B cell (primary cell): ENCODE measurements at regions not wholly inside any gene's neighbourhood (a gene's known extent, or its start where the extent isn't known, plus 50 kb on each side); places are given as distances from the start of the nearest gene placed in this dataset.

Experiments
- ATAC-seq: fragments of 200-7000 bp; cut with Tn5 transposase; one replicate; pipeline ENCODE4 v1.10.0; 2021; ENCODE audit warnings: low read depth, mild to moderate bottlenecking, moderate number of reproducible peaks, moderate library complexity
- CTCF ChIA-PET: fragments of 350-600 bp; sonication (Branson Sonifier 250); formaldehyde crosslinking; loops from one replicate; lab custom pipeline; 2021; ENCODE audit warnings: antibody characterized with exemption, inconsistent platforms; lab: Charles Lee
- POLR2A ChIA-PET: fragments of 350-600 bp; sonication (Branson Sonifier 250); formaldehyde crosslinking; loops from one replicate; lab custom pipeline; 2021; ENCODE audit warnings: antibody characterized with exemption; lab: Charles Lee
- DNase-seq: peaks from one replicate; pipeline ENCODE4 v3.0.0; 2013
- H2AFZ ChIP-seq: 2 replicates; pipeline ENCODE4 v1.6.1; 2012; ENCODE audit warnings: mild to moderate bottlenecking, low read depth, low read length; ENCODE audit not compliant: insufficient read depth, poor library complexity, severe bottlenecking
- H3K27ac ChIP-seq, 2 donors: 1 replicate in 1 of 2; 2 replicates in 1 of 2; pipeline ENCODE4 v1.5.1; 2012 to 2013; ENCODE audit warnings: low read length in 2 of 2, mild to moderate bottlenecking in 2 of 2, moderate library complexity in 1 of 2
- H3K27me3 ChIP-seq, 4 experiments: fragments of 200-600 bp in 1 of 4; sonication (generic) in 1 of 4; replicated peaks in 1 of 4; 1 replicate in 2 of 4; 2 replicates in 2 of 4; pipeline versions ENCODE4 v1.6.1 to v1.7.0; 2013 to 2016; ENCODE audit warnings: low read length in 3 of 4, mild to moderate bottlenecking in 2 of 4, mixed read lengths in 1 of 4, moderate library complexity in 1 of 4; ENCODE audit not compliant: insufficient read depth in 4 of 4, control insufficient read depth in 3 of 4; ENCODE audit errors: control extremely low read depth in 1 of 4
- H3K36me3 ChIP-seq, 2 experiments: replicated peaks in 1 of 2; 1 replicate in 1 of 2; 2 replicates in 1 of 2; pipeline versions ENCODE4 v1.6.1 to v1.7.1; 2013; ENCODE audit warnings: low read length in 1 of 2; ENCODE audit not compliant: insufficient read depth in 2 of 2, control insufficient read depth in 1 of 2; ENCODE audit errors: control extremely low read depth in 1 of 2, extremely low read depth in 1 of 2
- H3K4me1 ChIP-seq, 2 donors: fragments of 200-600 bp in 1 of 2; sonication (generic) in 1 of 2; 1 replicate in 1 of 2; 2 replicates in 1 of 2; pipeline versions ENCODE4 v1.5.1 to v1.6.1; 2013 to 2017; ENCODE audit warnings: low read length in 2 of 2; ENCODE audit not compliant: control insufficient read depth in 2 of 2, insufficient read depth in 2 of 2
- H3K4me2 ChIP-seq: replicated peaks from 2 replicates; pipeline ENCODE3; 2012; ENCODE audit warnings: mild to moderate bottlenecking, low read depth, low read length; ENCODE audit not compliant: poor library complexity, severe bottlenecking
- H3K4me3 ChIP-seq, 5 experiments: fragments of 200-600 bp in 1 of 5; sonication (generic) in 1 of 5; 1 replicate in 3 of 5; 2 replicates in 2 of 5; pipeline versions ENCODE4 v1.5.1 to v1.7.0; 2011 to 2016; ENCODE audit warnings: low read length in 4 of 5, mild to moderate bottlenecking in 4 of 5, low read depth in 2 of 5, control low read depth in 1 of 5, moderate library complexity in 1 of 5; ENCODE audit not compliant: insufficient read depth in 1 of 5; ENCODE audit errors: control extremely low read depth in 1 of 5, extremely low read depth in 1 of 5
- H3K79me2 ChIP-seq: fragments of 200-600 bp; sonication (generic); one replicate; pipeline ENCODE4 v1.6.0; 2016; ENCODE audit warnings: low read length; ENCODE audit not compliant: control insufficient read depth, insufficient read depth
- H3K9ac ChIP-seq: fragments of 200-600 bp; sonication (generic); 2 replicates; pipeline ENCODE4 v1.6.1; 2017; ENCODE audit warnings: mild to moderate bottlenecking, low read length, moderate library complexity
- H3K9me3 ChIP-seq, 3 donors: one replicate each; pipeline versions ENCODE4 v1.6.1 to v1.7.1; 2013; ENCODE audit warnings: low read length in 2 of 3; ENCODE audit not compliant: control insufficient read depth in 2 of 3, insufficient read depth in 1 of 3; ENCODE audit errors: control extremely low read depth in 1 of 3
- H4K20me1 ChIP-seq: 2 replicates; pipeline ENCODE4 v1.6.0; 2012; ENCODE audit warnings: mild to moderate bottlenecking, low read length; ENCODE audit not compliant: insufficient read depth, control insufficient read depth, poor library complexity, severe bottlenecking
- H3K27ac Mint-ChIP-seq: one replicate; pipeline ENCODE4 v1.8.0; 2021; ENCODE audit warnings: mixed read lengths
- H3K27me3 Mint-ChIP-seq: one replicate; pipeline ENCODE4 v1.8.0; 2021; ENCODE audit warnings: mixed read lengths
- H3K4me1 Mint-ChIP-seq: one replicate; pipeline ENCODE4 v1.8.0; 2021; ENCODE audit warnings: mixed read lengths
- H3K4me3 Mint-ChIP-seq: one replicate; pipeline ENCODE4 v1.8.0; 2021; ENCODE audit warnings: mixed read lengths
- H3K9me3 Mint-ChIP-seq: one replicate; pipeline ENCODE4 v1.8.0; 2022; ENCODE audit warnings: mixed read lengths; ENCODE audit not compliant: insufficient read depth
- CTCF ChIP-seq: fragments of 200-600 bp; IDR thresholded peaks from one replicate; pipeline ENCODE4 v1.8.0; 2022; ENCODE audit warnings: antibody characterized with exemption, mild to moderate bottlenecking
- EZH2 ChIP-seq: IDR thresholded peaks from 2 replicates; pipeline ENCODE4 v1.6.1; 2012; ENCODE audit warnings: borderline replicate concordance, low read depth, mild to moderate bottlenecking, moderate library complexity, low read length; ENCODE audit not compliant: insufficient read depth, poor library complexity, severe bottlenecking
- WGBS: methylation state at CpG from one replicate; pipeline ENCODE4 v1.1.5; 2013; ENCODE audit warnings: missing lambda C conversion rate; ENCODE audit not compliant: insufficient coverage; 5-methylcytosine and 5-hydroxymethylcytosine counted together
- intact Hi-C: fragments of 100-400 bp; cut with micrococcal nuclease; formaldehyde crosslinking; loops from one replicate; pipeline ENCODE4 v1.10.0; 2022

- H3K27ac ChIP-seq = no peak overlapping the region
- Mint-ChIP-seq H3K4me3 (no peak overlapping the region), H3K27me3 (no peaks in the 10 kb centered on the region), H3K4me1 (no peaks in the 10 kb centered on the region), H3K9me3 (no peaks in the 10 kb centered on the region), H3K27ac (no peak overlapping the region)
- no peak overlapping the region for H3K4me2 ChIP-seq
- no peak overlapping the region for H2AFZ ChIP-seq
- intact Hi-C loops = no loop called here
- no peaks in the 10 kb centered on the region for H3K27me3 ChIP-seq
- H3K79me2 ChIP-seq = no peaks in the 10 kb centered on the region
- H3K9ac ChIP-seq = no peak overlapping the region
- no CpG with 5 or more reads among the region's 7 CpGs for WGBS
- H4K20me1 ChIP-seq = no peaks in the 10 kb centered on the region
- ATAC-seq (no peak), DNase-seq (no peak)
- POLR2A ChIA-PET = no interaction called here
- TF ChIP-seq EZH2 (no peak), CTCF (no peak)
- no peaks in the 10 kb centered on the region for H3K9me3 ChIP-seq
- H3K36me3 ChIP-seq = no peaks in the 10 kb centered on the region
- H3K4me3 ChIP-seq = no peak overlapping the region
- H3K4me1 ChIP-seq = no peaks in the 10 kb centered on the region
- CTCF ChIA-PET = no interaction called here
These were observed 426.8 kb upstream of the CNKSR2 start for GRCh38 chrX:20947411-20947912.

GRCh38 chrX:20913760-20914159 lies 460.5 kb upstream of the CNKSR2 start:
- intact Hi-C loops = no loop called here
- Mint-ChIP-seq H3K4me1 (no peaks in the 10 kb centered on the region), H3K27me3 (no peaks in the 10 kb centered on the region), H3K9me3 (no peaks in the 10 kb centered on the region), H3K27ac (no peak overlapping the region), H3K4me3 (no peak overlapping the region)
- ChIA-PET POLR2A (no interaction called here), CTCF (no interaction called here)
- H3K4me1 ChIP-seq = no peaks in the 10 kb centered on the region
- H3K27ac ChIP-seq = no peak overlapping the region
- no peak overlapping the region for H3K4me2 ChIP-seq
- WGBS = no CpG with 5 or more reads among the region's 3 CpGs
- no peak overlapping the region for H3K4me3 ChIP-seq
- no peak overlapping the region for H2AFZ ChIP-seq
- no peaks in the 10 kb centered on the region for H3K36me3 ChIP-seq
- TF ChIP-seq EZH2 = no peak
- TF ChIP-seq CTCF = no peak
- H3K27me3 ChIP-seq = no peaks in the 10 kb centered on the region
- no peaks in the 10 kb centered on the region for H3K9me3 ChIP-seq
- H3K79me2 ChIP-seq = no peaks in the 10 kb centered on the region
- H4K20me1 ChIP-seq = no peaks in the 10 kb centered on the region
- DNase-seq (no peak), ATAC-seq (no peak)
- H3K9ac ChIP-seq = no peak overlapping the region
